ENCODE measurements at regions not wholly inside any gene's neighbourhood (a gene's known extent, or its start where the extent isn't known, plus 50 kb on each side); places are given as distances from the start of the nearest gene placed in this dataset.

GRCh38 chr3:106827515-106828213 lies 549.6 kb upstream of the CCDC54 start:
- TF ChIP-seq CTCF (IDR thresholded peaks at IDR 0.05) (no peak), POLR2A (IDR thresholded peaks at IDR 0.05) (no peak)

Data from body of pancreas (tissue), 4 donors.